ENCODE measurements at regions not wholly inside any gene's neighbourhood (a gene's known extent, or its start where the extent isn't known, plus 50 kb on each side); places are given as distances from the start of the nearest gene placed in this dataset.
A peak's percentile ranks its signal among the peaks of the same experiment; 100 is the strongest.
"Not testable (repeated sequence)": the region's sequence is repeated elsewhere in the genome, so short reads cannot be mapped to it uniquely, and the experiment has no call there.

GRCh38 chr15:36136049-36136448 is 443.4 kb upstream of the CDIN1 start:
- no peak for DNase-seq
- Histone ChIP-seq H3K9me3 (ENCODE audit: control insufficient read depth, low read length) (no peaks in the 10 kb centered on the region), H3K4me1 (ENCODE audit: control insufficient read depth, insufficient read depth, low read length) (no peaks in the 10 kb centered on the region), H3K27me3 (ENCODE audit: control insufficient read depth, insufficient read depth) (no peaks in the 10 kb centered on the region), H3K27ac (ENCODE audit: low read length) (no peak overlapping the region), H3K4me3 (ENCODE audit: low read length) (no peak overlapping the region)
- intact Hi-C loops (cut with DNase I) = no loop called here
- ATAC-seq = no peak
- 80% methylated on average over 2 of the region's 2 CpGs for WGBS

DNA sequence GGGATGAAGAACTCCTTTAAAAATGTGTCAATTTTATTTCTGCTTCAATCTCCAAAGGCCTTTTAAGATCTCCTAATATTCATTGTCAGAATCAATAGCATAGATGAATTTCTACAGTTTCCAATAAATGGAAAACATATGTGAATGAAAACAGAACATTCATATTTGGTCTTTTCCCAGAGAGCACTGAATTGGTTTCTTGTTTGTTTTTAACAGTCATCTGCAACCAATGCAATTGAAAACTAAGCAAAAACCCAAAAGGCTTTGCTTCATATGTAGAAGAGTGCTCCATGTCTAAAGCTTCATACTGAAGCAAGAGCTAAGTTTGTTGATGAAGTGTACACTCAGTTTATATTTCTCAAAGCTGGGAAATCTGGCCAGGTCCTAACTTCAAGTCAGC is 426.5 kb upstream of the CDIN1 start:
- Histone ChIP-seq H3K27ac (ENCODE audit: low read length) (no peak overlapping the region), H3K9me3 (ENCODE audit: control insufficient read depth, low read length) (no peaks in the 10 kb centered on the region), H3K4me3 (ENCODE audit: low read length) (no peak overlapping the region), H3K27me3 (ENCODE audit: control insufficient read depth, insufficient read depth) (no peaks in the 10 kb centered on the region), H3K4me1 (ENCODE audit: control insufficient read depth, insufficient read depth, low read length) (no peaks in the 10 kb centered on the region)
- intact Hi-C loops (cut with DNase I) = no loop called here
- DNase-seq (no peak), ATAC-seq (no peak)

DNA sequence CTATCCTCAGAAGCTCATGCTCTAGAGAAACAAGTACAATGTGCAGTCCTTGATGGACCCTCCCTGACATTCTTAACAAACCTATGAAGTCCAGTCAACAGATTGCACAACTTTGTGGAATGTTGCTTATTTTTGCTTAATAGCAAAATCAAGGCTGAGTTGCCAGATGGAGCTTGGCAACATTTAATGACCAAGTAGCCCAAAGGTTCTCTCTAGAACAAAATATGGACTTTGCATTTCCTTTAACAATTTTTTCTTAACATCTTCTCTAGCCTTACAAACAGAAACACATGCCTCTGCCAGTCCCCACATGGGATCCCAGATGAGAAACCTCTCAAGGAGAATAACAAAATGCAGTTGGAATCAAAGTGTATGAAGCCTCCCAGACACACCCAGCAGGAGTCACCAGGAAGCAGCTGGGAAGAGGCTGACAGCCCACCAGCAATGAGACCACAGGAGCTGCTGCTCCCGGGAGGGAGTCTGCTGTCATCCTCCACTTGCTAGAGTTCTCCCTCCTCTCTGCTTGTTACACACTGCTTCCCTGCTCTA is 422.5 kb upstream of the CDIN1 start:
- Histone ChIP-seq H3K4me3 (ENCODE audit: low read length) (no peak overlapping the region), H3K27ac (ENCODE audit: low read length) (peak overlapping the region; percentile 68), H3K27me3 (ENCODE audit: control insufficient read depth, insufficient read depth) (no peaks in the 10 kb centered on the region), H3K4me1 (ENCODE audit: control insufficient read depth, insufficient read depth, low read length) (no peaks in the 10 kb centered on the region), H3K9me3 (ENCODE audit: control insufficient read depth, low read length) (no peaks in the 10 kb centered on the region)
- WGBS = 21% methylated on average over 1 of the region's 1 CpG
- intact Hi-C loops (cut with DNase I) = no loop called here
- peak; percentile 9 to 57 (median 32) for DNase-seq
- peak; percentile 37 to 58 for ATAC-seq

- no peak for DNase-seq
- ATAC-seq = no peak
- Histone ChIP-seq H3K27me3 (ENCODE audit: control insufficient read depth, insufficient read depth) (no peaks in the 10 kb centered on the region), H3K4me3 (ENCODE audit: low read length) (no peak overlapping the region), H3K27ac (ENCODE audit: low read length) (no peak overlapping the region), H3K4me1 (ENCODE audit: control insufficient read depth, insufficient read depth, low read length) (no peaks in the 10 kb centered on the region), H3K9me3 (ENCODE audit: control insufficient read depth, low read length) (no peaks in the 10 kb centered on the region)
- intact Hi-C loops (cut with DNase I) = no loop called here
- 94% methylated on average over 1 of the region's 1 CpG for WGBS
Measured at GRCh38 chr15:36160351-36160750, 419.1 kb upstream of the CDIN1 start.

DNA sequence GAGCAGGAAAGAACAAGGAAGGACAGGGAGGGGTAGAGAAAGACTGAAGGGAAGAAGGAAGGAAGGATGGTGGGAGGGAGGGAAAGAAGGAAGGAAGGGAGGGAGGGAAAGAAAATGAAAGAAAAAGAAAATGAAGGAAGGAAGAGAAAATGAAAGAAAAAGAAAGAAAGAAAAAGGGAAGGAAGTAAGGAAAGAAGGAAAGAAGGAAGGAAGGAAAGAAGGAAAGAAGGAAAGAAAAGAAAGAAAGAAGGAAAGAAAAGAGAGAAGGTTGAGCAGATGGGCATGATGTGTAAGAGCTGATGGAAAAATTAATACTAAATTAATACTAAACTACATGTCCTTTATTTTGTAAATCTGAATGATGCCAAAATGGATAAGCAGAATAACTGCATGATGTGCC is 418.3 kb upstream of the CDIN1 start:
- Histone ChIP-seq H3K4me3 (ENCODE audit: low read length) (no peak overlapping the region), H3K9me3 (ENCODE audit: control insufficient read depth, low read length) (no peaks in the 10 kb centered on the region), H3K4me1 (ENCODE audit: control insufficient read depth, insufficient read depth, low read length) (no peaks in the 10 kb centered on the region), H3K27me3 (ENCODE audit: control insufficient read depth, insufficient read depth) (no peaks in the 10 kb centered on the region), H3K27ac (ENCODE audit: low read length) (no peak overlapping the region)
- no peak for ATAC-seq
- intact Hi-C loops (cut with DNase I) = no loop called here
- no peak for DNase-seq

DNA sequence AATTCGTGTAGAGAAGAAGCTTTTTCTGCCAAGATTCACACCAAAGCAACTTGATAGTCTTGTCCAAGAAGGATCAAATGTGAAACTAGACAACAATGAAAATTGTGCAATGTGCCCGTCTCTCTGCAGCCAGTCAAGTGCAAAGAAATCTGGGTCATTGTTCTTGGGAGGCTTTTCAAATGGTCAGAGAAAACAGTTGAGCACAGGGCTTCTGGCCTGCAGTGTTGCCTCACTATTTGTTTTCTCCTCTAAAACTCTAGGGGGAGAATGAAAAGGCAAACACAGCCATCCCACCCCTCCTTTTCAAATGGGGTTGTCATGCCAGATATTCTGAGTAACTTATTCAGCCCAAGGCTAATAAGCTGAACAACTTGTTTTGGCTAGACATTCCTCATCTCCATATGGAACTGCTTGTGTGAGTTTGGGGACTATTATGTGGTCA is 417.6 kb upstream of the CDIN1 start:
- peak; percentile 91 to 96 for ATAC-seq
- no peak overlapping the region for H3K4me3 ChIP-seq (ENCODE audit: low read length)
- no peaks in the 10 kb centered on the region for H3K27me3 ChIP-seq (ENCODE audit: control insufficient read depth, insufficient read depth)
- intact Hi-C loops (cut with DNase I) = no loop called here
- WGBS = 41% methylated on average over 2 of the region's 2 CpGs
- H3K4me1 ChIP-seq (ENCODE audit: control insufficient read depth, insufficient read depth, low read length) = no peaks in the 10 kb centered on the region
- peak; percentile 33 to 67 (median 38) for DNase-seq
- H3K27ac ChIP-seq (ENCODE audit: low read length) = no peak overlapping the region
- H3K9me3 ChIP-seq (ENCODE audit: control insufficient read depth, low read length) = no peaks in the 10 kb centered on the region

DNA sequence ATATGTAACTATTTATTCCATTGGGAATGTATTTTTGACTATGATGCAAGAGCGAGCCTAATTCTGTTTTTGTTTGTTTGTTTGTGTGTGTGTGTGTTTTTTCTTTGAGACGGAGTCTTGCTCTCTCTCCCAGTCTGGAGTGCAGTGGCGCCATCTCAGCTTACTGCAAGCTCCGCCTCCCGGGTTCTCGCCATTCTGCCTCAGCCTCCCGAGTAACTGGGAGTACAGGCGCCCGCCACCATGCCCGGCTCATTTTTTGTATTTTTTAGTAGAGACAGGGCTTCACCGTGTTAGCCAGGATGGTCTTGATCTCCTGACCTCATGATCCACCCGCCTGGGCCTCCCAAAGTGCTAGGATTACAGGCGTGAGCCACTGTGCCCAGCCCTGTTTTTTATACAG is 415.4 kb upstream of the CDIN1 start:
- H3K9me3 ChIP-seq (ENCODE audit: control insufficient read depth, low read length); H3K27me3 ChIP-seq (ENCODE audit: control insufficient read depth, insufficient read depth); intact Hi-C loops (cut with DNase I); DNase-seq; H3K27ac ChIP-seq (ENCODE audit: low read length); H3K4me3 ChIP-seq (ENCODE audit: low read length); ATAC-seq; H3K4me1 ChIP-seq (ENCODE audit: control insufficient read depth, insufficient read depth, low read length): not testable (repeated sequence)
- 93% methylated on average over 13 of the region's 13 CpGs for WGBS

DNA sequence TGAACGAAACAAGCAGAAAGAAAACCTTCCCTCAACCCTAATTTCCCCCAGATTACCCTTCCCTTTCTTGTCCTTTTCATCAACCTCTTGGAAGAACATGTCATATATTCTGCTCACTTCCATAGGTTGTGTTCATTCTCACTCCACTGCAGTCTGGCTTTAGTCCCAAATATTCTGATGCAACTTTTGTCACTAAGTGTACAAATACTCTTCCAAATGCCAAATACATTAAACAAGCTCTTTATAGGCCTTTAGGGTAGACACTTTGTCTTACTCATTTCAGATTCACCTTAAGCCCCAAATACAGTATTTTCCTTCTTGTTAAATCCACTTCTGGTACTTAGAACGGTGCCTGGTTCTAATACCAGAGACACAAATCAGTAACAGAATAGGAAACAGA is 406.5 kb upstream of the CDIN1 start:
- H3K9me3 ChIP-seq (ENCODE audit: control insufficient read depth, low read length) = no peaks in the 10 kb centered on the region
- ATAC-seq (no peak), DNase-seq (no peak)
- intact Hi-C loops (cut with DNase I) = no loop called here
- no peaks in the 10 kb centered on the region for H3K27me3 ChIP-seq (ENCODE audit: control insufficient read depth, insufficient read depth)
- no peaks in the 10 kb centered on the region for H3K4me1 ChIP-seq (ENCODE audit: control insufficient read depth, insufficient read depth, low read length)
- 88% methylated on average over 2 of the region's 2 CpGs for WGBS
- no peak overlapping the region for H3K4me3 ChIP-seq (ENCODE audit: low read length)
- no peak overlapping the region for H3K27ac ChIP-seq (ENCODE audit: low read length)

DNA sequence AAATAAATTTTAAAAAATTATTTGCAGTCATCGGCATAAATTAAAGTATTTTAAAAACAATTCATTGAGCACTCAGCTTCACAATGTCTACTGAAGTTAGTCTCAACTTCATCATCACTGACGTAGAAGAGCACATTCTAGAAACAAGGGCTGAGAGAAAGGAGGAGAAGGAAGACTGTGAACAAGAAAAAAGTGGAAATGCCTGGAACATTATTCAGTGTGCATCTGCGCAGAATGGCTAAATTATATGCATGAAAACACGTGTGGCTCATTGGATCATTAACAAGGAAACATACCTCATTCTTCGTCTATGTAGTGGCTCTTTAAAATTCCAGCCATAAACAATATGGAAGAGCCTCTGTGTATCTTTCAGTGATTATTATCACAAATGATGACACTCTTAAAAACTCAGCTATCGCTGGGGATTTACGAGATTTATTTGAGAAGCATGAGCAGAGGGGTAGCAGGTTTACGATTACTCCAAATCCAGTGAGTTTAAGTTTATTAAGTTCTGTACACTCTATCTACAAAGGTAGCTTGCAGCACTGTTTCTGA is 404.2 kb upstream of the CDIN1 start:
- no peak overlapping the region for H3K27ac ChIP-seq (ENCODE audit: low read length)
- no peaks in the 10 kb centered on the region for H3K9me3 ChIP-seq (ENCODE audit: control insufficient read depth, low read length)
- 90% methylated on average over 8 of the region's 8 CpGs for WGBS
- H3K4me3 ChIP-seq (ENCODE audit: low read length) = no peak overlapping the region
- DNase-seq (no peak), ATAC-seq (no peak)
- intact Hi-C loops (cut with DNase I) = no loop called here
- H3K4me1 ChIP-seq (ENCODE audit: control insufficient read depth, insufficient read depth, low read length) = no peaks in the 10 kb centered on the region
- no peaks in the 10 kb centered on the region for H3K27me3 ChIP-seq (ENCODE audit: control insufficient read depth, insufficient read depth)

DNA sequence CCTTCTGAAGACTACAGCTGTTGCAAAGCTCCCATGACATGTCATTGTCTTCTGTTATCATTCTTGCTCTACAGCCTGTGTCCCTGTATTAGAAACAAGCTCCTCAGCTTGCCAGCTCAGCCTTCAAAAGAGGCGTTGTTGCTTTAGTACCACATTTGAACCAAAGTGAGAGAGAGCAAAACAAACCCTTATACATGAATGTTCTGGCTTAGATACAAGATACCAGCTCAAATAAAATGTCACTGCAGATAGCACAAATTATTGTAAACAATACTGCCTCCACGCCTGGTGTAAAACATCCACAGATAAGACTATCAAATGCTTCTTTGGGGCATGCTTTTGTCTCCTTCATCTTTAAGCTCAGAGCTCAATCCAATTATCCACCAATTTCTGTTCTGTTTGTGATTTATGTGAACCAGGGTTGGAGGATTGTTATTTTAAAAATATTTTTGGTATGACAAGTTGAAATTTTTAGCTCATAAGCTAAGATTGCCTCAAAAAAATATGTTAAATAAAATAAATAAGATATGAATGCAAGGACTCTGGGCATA is 403.6 kb upstream of the CDIN1 start:
- intact Hi-C loops (cut with DNase I) = no loop called here
- Histone ChIP-seq H3K4me3 (ENCODE audit: low read length) (no peak overlapping the region), H3K27me3 (ENCODE audit: control insufficient read depth, insufficient read depth) (no peaks in the 10 kb centered on the region), H3K4me1 (ENCODE audit: control insufficient read depth, insufficient read depth, low read length) (no peaks in the 10 kb centered on the region), H3K9me3 (ENCODE audit: control insufficient read depth, low read length) (no peaks in the 10 kb centered on the region), H3K27ac (ENCODE audit: low read length) (no peak overlapping the region)
- no peak for DNase-seq
- ATAC-seq = no peak
- 46% methylated on average over 2 of the region's 2 CpGs for WGBS

DNA sequence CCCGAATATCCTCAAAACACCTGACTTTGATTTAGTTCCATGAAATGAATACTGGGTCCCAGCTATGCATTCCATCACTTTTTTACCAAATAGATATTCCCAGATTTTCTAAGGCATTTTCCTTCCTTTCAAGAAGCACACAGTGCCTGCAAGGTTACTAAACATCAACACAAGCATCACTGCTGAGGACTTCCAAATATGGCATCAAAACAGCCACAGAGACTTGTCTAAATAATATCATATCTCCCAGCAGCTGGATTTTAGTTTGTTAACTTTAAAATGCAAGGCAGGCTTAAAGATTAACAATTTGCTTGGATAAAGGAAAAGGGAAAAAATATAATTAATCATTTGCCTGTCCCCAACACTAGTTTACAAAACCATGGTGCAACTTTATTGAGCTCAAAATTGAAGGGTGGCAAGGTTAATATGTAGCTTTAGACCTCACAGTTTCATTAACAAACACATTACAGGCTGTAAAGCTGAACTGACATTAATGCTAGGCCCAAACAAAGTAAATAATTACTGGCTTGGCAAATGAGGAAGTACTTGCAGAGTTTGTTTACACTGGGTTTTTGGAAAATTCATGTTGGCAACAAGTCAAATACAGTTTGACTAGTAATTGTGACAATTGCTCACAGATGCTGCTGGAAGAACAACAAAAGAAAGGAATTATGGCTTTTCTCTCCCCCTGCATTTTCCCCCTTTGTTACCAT is 401.7 kb upstream of the CDIN1 start:
- Histone ChIP-seq H3K27me3 (ENCODE audit: control insufficient read depth, insufficient read depth) (no peaks in the 10 kb centered on the region), H3K4me1 (ENCODE audit: control insufficient read depth, insufficient read depth, low read length) (no peaks in the 10 kb centered on the region), H3K27ac (ENCODE audit: low read length) (no peak overlapping the region), H3K9me3 (ENCODE audit: control insufficient read depth, low read length) (no peaks in the 10 kb centered on the region), H3K4me3 (ENCODE audit: low read length) (no peak overlapping the region)
- ATAC-seq (no peak), DNase-seq (no peak)
- intact Hi-C loops (cut with DNase I) = no loop called here
- WGBS = 72% methylated on average over 1 of the region's 1 CpG

All from right cardiac atrium (tissue), 5 donors.